Trophoblast cell (in vitro differentiated cells and primary cell): ENCODE measurements at regions not wholly inside any gene's neighbourhood (a gene's known extent, or its start where the extent isn't known, plus 50 kb on each side); places are given as distances from the start of the nearest gene placed in this dataset.
A peak's percentile ranks its signal among the peaks of the same experiment; 100 is the strongest.

Source experiments
- DNase-seq, 2 donors: peaks; one replicate each; pipeline ENCODE4 v3.0.0-alpha.2; 2016
- H2AFZ ChIP-seq: 2 replicates; pipeline ENCODE4 v1.6.1; 2013; ENCODE audit warnings: low read length, moderate library complexity, mild to moderate bottlenecking; ENCODE audit not compliant: insufficient read depth, poor library complexity
- H2AK5ac ChIP-seq: 2 replicates; pipeline ENCODE4 v1.6.1; 2013; ENCODE audit warnings: mild to moderate bottlenecking, low read length
- H2BK120ac ChIP-seq: 2 replicates; pipeline ENCODE4 v1.6.1; 2013; ENCODE audit warnings: low read length, mild to moderate bottlenecking, moderate library complexity; ENCODE audit not compliant: insufficient read depth, poor library complexity
- H2BK12ac ChIP-seq: 2 replicates; pipeline ENCODE4 v1.6.1; 2013; ENCODE audit warnings: mild to moderate bottlenecking, low read length, moderate library complexity
- H2BK5ac ChIP-seq: 2 replicates; pipeline ENCODE4 v1.6.1; 2013; ENCODE audit warnings: low read length, low read depth, moderate library complexity, mild to moderate bottlenecking; ENCODE audit not compliant: poor library complexity
- H3K14ac ChIP-seq: 2 replicates; pipeline ENCODE4 v1.6.1; 2013; ENCODE audit warnings: mild to moderate bottlenecking, low read length
- H3K18ac ChIP-seq: 2 replicates; pipeline ENCODE4 v1.6.1; 2013; ENCODE audit warnings: mild to moderate bottlenecking, low read length
- H3K23ac ChIP-seq: 2 replicates; pipeline ENCODE4 v1.6.1; 2013; ENCODE audit warnings: low read length
- H3K27ac ChIP-seq: 2 replicates; pipeline ENCODE4 v1.5.1; 2013; ENCODE audit warnings: low read depth, mild to moderate bottlenecking, inconsistent platforms, low read length, moderate library complexity
- H3K27me3 ChIP-seq: 2 replicates; pipeline ENCODE4 v1.6.1; 2013; ENCODE audit warnings: inconsistent platforms, mild to moderate bottlenecking, low read length, moderate library complexity; ENCODE audit not compliant: insufficient read depth
- H3K36me3 ChIP-seq, 2 experiments: 1 replicate in 1 of 2; 2 replicates in 1 of 2; pipeline ENCODE4 v1.6.1; 2013; ENCODE audit warnings: low read length in 2 of 2, mild to moderate bottlenecking in 2 of 2, moderate library complexity in 1 of 2; ENCODE audit not compliant: insufficient read depth in 2 of 2, control insufficient read depth in 1 of 2
- H3K4ac ChIP-seq: 2 replicates; pipeline ENCODE4 v1.6.1; 2013; ENCODE audit warnings: low read depth, mild to moderate bottlenecking, low read length, moderate library complexity
- H3K4me1 ChIP-seq, 2 experiments: 1 replicate in 1 of 2; 2 replicates in 1 of 2; pipeline ENCODE4 v1.6.1; 2013; ENCODE audit warnings: low read length in 2 of 2, mild to moderate bottlenecking in 2 of 2, moderate library complexity in 1 of 2; ENCODE audit not compliant: insufficient read depth in 2 of 2, control insufficient read depth in 1 of 2
- H3K4me2 ChIP-seq: 2 replicates; pipeline ENCODE4 v1.6.1; 2013; ENCODE audit warnings: inconsistent platforms, mild to moderate bottlenecking, low read length, moderate library complexity
- H3K4me3 ChIP-seq: 2 replicates; pipeline ENCODE4 v1.5.1; 2013; ENCODE audit warnings: mild to moderate bottlenecking, low read depth, low read length, inconsistent platforms
- H3K79me1 ChIP-seq: one replicate; pipeline ENCODE4 v1.6.1; 2013; ENCODE audit warnings: low read length
- H3K79me2 ChIP-seq: 2 replicates; pipeline ENCODE4 v1.6.1; 2013; ENCODE audit warnings: low read length, mild to moderate bottlenecking; ENCODE audit not compliant: control insufficient read depth, insufficient read depth, poor library complexity
- H3K9ac ChIP-seq: 2 replicates; pipeline ENCODE4 v1.6.1; 2013; ENCODE audit warnings: mild to moderate bottlenecking, low read length
- H3K9me3 ChIP-seq: 2 replicates; pipeline ENCODE4 v1.6.1; 2013; ENCODE audit warnings: low read depth, mild to moderate bottlenecking, control low read depth, inconsistent platforms, low read length; ENCODE audit not compliant: insufficient read depth
- H4K12ac ChIP-seq: 2 replicates; pipeline ENCODE4 v1.6.1; 2013; ENCODE audit warnings: low read depth, mild to moderate bottlenecking, low read length, moderate library complexity
- H4K8ac ChIP-seq: 2 replicates; pipeline ENCODE4 v1.6.1; 2013; ENCODE audit warnings: low read depth, mild to moderate bottlenecking, low read length, moderate library complexity
- H4K91ac ChIP-seq: one replicate; pipeline ENCODE4 v1.6.1; 2013; ENCODE audit warnings: low read depth, mild to moderate bottlenecking, low read length, moderate library complexity
- WGBS: extraction: QIAGEN DNeasy Blood & Tissue Kit; methylation state at CpG from one replicate; pipeline ENCODE4 v1.1.7; 2013; ENCODE audit warnings: missing lambda C conversion rate; ENCODE audit not compliant: insufficient read length, insufficient coverage; ENCODE audit errors: extremely low coverage; 5-methylcytosine and 5-hydroxymethylcytosine counted together

GRCh38 chr10:130928306-130928705, 383.2 kb downstream of the TCERG1L start:
- no peaks in the 10 kb centered on the region for H3K36me3 ChIP-seq
- no peak overlapping the region for H2AFZ ChIP-seq
- peaks cover 5% of the 10 kb centered on the region for H3K9me3 ChIP-seq
- H4K8ac ChIP-seq: no peak overlapping the region
- no peak overlapping the region for H3K9ac ChIP-seq
- H3K79me1 ChIP-seq: peaks cover 15% of the 10 kb centered on the region
- H3K18ac ChIP-seq: no peak overlapping the region
- no peak overlapping the region for H3K4me3 ChIP-seq
- H3K27me3 ChIP-seq: no peaks in the 10 kb centered on the region
- no peak overlapping the region for H2BK12ac ChIP-seq
- no peak overlapping the region for H2BK5ac ChIP-seq
- H3K23ac ChIP-seq: no peak overlapping the region
- no peak overlapping the region for H3K4me2 ChIP-seq
- no peak overlapping the region for H3K27ac ChIP-seq
- peaks cover 3% of the 10 kb centered on the region for H3K79me2 ChIP-seq
- no peak overlapping the region for H4K91ac ChIP-seq
- no peak overlapping the region for H2AK5ac ChIP-seq
- no peak overlapping the region for H4K12ac ChIP-seq
- H3K14ac ChIP-seq: no peak overlapping the region
- no CpG with 5 or more reads among the region's 3 CpGs for WGBS
- peaks cover 13 to 14% of the 10 kb centered on the region in 2 experiments for H3K4me1 ChIP-seq
- DNase-seq: no peak
- H3K4ac ChIP-seq: no peak overlapping the region
- no peak overlapping the region for H2BK120ac ChIP-seq

GRCh38 chr10:130929422-130930325, 381.8 kb downstream of the TCERG1L start:
- Histone ChIP-seq H2AK5ac (peak overlapping the region; percentile 21), H2BK5ac (no peak overlapping the region), H3K4ac (no peak overlapping the region), H3K4me1 (peaks cover 20 to 22% of the 10 kb centered on the region in 2 experiments), H4K8ac (no peak overlapping the region), H3K9ac (no peak overlapping the region), H3K9me3 (peaks cover 5% of the 10 kb centered on the region), H4K91ac (peak overlapping the region; percentile 26), H3K4me3 (no peak overlapping the region), H4K12ac (no peak overlapping the region), H2BK12ac (peak overlapping the region; percentile 58), H3K36me3 (no peaks in the 10 kb centered on the region), H3K79me1 (peaks cover 23% of the 10 kb centered on the region), H3K27ac (no peak overlapping the region), H3K79me2 (peaks cover 8% of the 10 kb centered on the region), H3K14ac (no peak overlapping the region), H2BK120ac (no peak overlapping the region), H3K27me3 (no peaks in the 10 kb centered on the region), H3K4me2 (no peak overlapping the region), H2AFZ (no peak overlapping the region), H3K23ac (no peak overlapping the region), H3K18ac (peak overlapping the region; percentile 15)
- WGBS: no CpG with 5 or more reads among the region's 17 CpGs
- DNase-seq: peak in 1 of 2 donors; percentile 29

DNA sequence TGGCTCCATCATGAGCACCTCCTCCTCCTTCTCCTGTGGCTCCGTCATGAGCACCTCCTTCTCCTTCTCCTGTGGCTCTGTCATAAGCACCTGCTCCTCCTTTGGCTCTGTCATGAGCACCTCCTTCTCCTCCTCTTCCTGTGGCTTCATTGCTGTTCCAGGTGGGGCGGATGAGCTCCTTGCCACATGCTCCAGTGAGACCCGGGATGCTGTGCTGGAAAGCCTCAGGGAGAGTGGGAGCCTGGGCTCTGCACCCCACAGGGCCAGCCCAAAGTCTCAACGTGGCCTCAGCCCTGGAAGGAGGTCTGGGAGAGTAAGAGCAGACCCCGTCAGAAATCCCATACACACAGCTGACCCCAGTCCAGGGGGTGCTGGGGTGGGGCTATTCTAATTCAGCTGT, 380.7 kb downstream of the TCERG1L start:
- Histone ChIP-seq H2BK5ac (no peak overlapping the region), H3K79me2 (peaks cover 10% of the 10 kb centered on the region), H4K91ac (peak overlapping the region; percentile 41), H4K12ac (no peak overlapping the region), H3K4me2 (no peak overlapping the region), H3K9ac (no peak overlapping the region), H3K4ac (no peak overlapping the region), H3K4me3 (no peak overlapping the region), H3K79me1 (peaks cover 31% of the 10 kb centered on the region), H3K14ac (no peak overlapping the region), H3K27ac (no peak overlapping the region), H3K9me3 (no peaks in the 10 kb centered on the region), H2BK120ac (no peak overlapping the region), H3K18ac (no peak overlapping the region), H3K36me3 (no peaks in the 10 kb centered on the region), H3K4me1 (peaks cover 23 to 27% of the 10 kb centered on the region in 2 experiments), H2AK5ac (no peak overlapping the region), H2BK12ac (peak overlapping the region; percentile 37), H3K23ac (no peak overlapping the region), H3K27me3 (no peaks in the 10 kb centered on the region), H2AFZ (no peak overlapping the region), H4K8ac (no peak overlapping the region)
- DNase-seq: no peak
- no CpG with 5 or more reads among the region's 5 CpGs for WGBS

- Histone ChIP-seq H3K4me3 (no peak overlapping the region), H2BK120ac (peak overlapping the region; percentile 44), H4K8ac (no peak overlapping the region), H3K14ac (peak overlapping the region; percentile 25), H3K79me1 (peaks cover 35% of the 10 kb centered on the region), H4K12ac (no peak overlapping the region), H2BK5ac (peak overlapping the region; percentile 18), H4K91ac (peak overlapping the region; percentile 41), H2AK5ac (peak overlapping the region; percentile 57), H3K4me1 (peaks cover 28 to 32% of the 10 kb centered on the region in 2 experiments), H3K27me3 (no peaks in the 10 kb centered on the region), H3K79me2 (peaks cover 14% of the 10 kb centered on the region), H3K4ac (no peak overlapping the region), H2BK12ac (peak overlapping the region; percentile 72), H2AFZ (no peak overlapping the region), H3K9me3 (peaks cover 2% of the 10 kb centered on the region), H3K18ac (no peak overlapping the region), H3K36me3 (no peaks in the 10 kb centered on the region), H3K9ac (no peak overlapping the region), H3K23ac (no peak overlapping the region), H3K4me2 (no peak overlapping the region), H3K27ac (no peak overlapping the region)
- DNase-seq: no peak
- no CpG with 5 or more reads among the region's 7 CpGs for WGBS
Observed at GRCh38 chr10:130931256-130931655, 380.3 kb downstream of the TCERG1L start.
